Astrocyte of the cerebellum (primary cell): ENCODE measurements at regions not wholly inside any gene's neighbourhood (a gene's known extent, or its start where the extent isn't known, plus 50 kb on each side); places are given as distances from the start of the nearest gene placed in this dataset.

Experiments used
- DNase-seq: peaks from one replicate; pipeline ENCODE4 v3.0.0-alpha.2; 2011; ENCODE audit warnings: low read depth
- H3K4me3 ChIP-seq: 2 replicates; pipeline ENCODE4 v1.5.1; 2011; ENCODE audit warnings: mild to moderate bottlenecking, low read depth, low read length, moderate library complexity
- CTCF ChIP-seq: IDR thresholded peaks from 2 replicates; pipeline ENCODE4 v1.5.1; 2012; ENCODE audit warnings: low read length, low read depth, moderate library complexity, mild to moderate bottlenecking; ENCODE audit errors: missing control alignments
- in situ Hi-C: cut with HindIII; loops from 2 replicates; pipeline ENCODE4 v1.10.0; 2017; ENCODE audit warnings: low sequenced_read_pairs

- no peak overlapping the region for H3K4me3 ChIP-seq
- no peak for DNase-seq
- TF ChIP-seq CTCF = no peak
- in situ Hi-C loops = no loop called here
Measured at GRCh38 chr11:44443836-44444769, 121.4 kb upstream of the CD82 start.

GRCh38 chr11:44444770-44445321 is 120.6 kb upstream of the CD82 start:
- TF ChIP-seq CTCF = no peak
- in situ Hi-C loops = no loop called here
- DNase-seq = no peak
- no peak overlapping the region for H3K4me3 ChIP-seq

- DNase-seq = no peak
- H3K4me3 ChIP-seq = no peak overlapping the region
- in situ Hi-C loops = no loop called here
- no peak for TF ChIP-seq CTCF
Measured at GRCh38 chr11:44445500-44446365, 119.7 kb upstream of the CD82 start.

- TF ChIP-seq CTCF = no peak
- no peak for DNase-seq
- in situ Hi-C loops = no loop called here
- H3K4me3 ChIP-seq = no peak overlapping the region
Measured at GRCh38 chr11:44446366-44446762, 119.1 kb upstream of the CD82 start.

- TF ChIP-seq CTCF = no peak
- no peak overlapping the region for H3K4me3 ChIP-seq
- DNase-seq = no peak
- in situ Hi-C loops = no loop called here
Measured at GRCh38 chr11:44446996-44447771, 118.3 kb upstream of the CD82 start.
